ENCODE measurements at regions not wholly inside any gene's neighbourhood (a gene's known extent, or its start where the extent isn't known, plus 50 kb on each side); places are given as distances from the start of the nearest gene placed in this dataset.
A peak's percentile ranks its signal among the peaks of the same experiment; 100 is the strongest.

GRCh38 chr4:10173754-10174749, 57.5 kb upstream of the WDR1 start:
- Histone ChIP-seq H3F3A (replicated peaks; ENCODE audit: low read depth) (no peaks in the 10 kb centered on the region), H3K4me1 (ENCODE audit: insufficient read depth) (no peaks in the 10 kb centered on the region), H3K4me2 (no peak overlapping the region), H3K36me3 (ENCODE audit: insufficient read depth) (no peaks in the 10 kb centered on the region), H3K27me3 (ENCODE audit: insufficient read depth) (no peaks in the 10 kb centered on the region), H3K9me2 (ENCODE audit: insufficient read depth) (peaks cover 6% of the 10 kb centered on the region; the same call in 1 of the 2 replicates), H3K4me3 (no peak overlapping the region), H2AFZ (no peak overlapping the region), H3K79me2 (replicated peaks; ENCODE audit: insufficient read depth) (no peaks in the 10 kb centered on the region), H3K27ac (ENCODE audit: low read depth) (no peak overlapping the region), H4K20me1 (replicated peaks; ENCODE audit: insufficient read depth) (no peaks in the 10 kb centered on the region)
- H3K27me3 Mint-ChIP-seq (ENCODE audit: insufficient read depth, low read depth, poor library complexity), result peaks cover 3% of the 10 kb centered on the region
- DNase-seq (ENCODE audit: low spot score) (no peak), ATAC-seq (peak; percentile 28; the same call in 2 of the 3 replicates)
- no peaks in the 10 kb centered on the region for H3K36me3 Mint-ChIP-seq (ENCODE audit: low read depth)
- peaks cover 17% of the 10 kb centered on the region for H3K4me1 Mint-ChIP-seq
- TF ChIP-seq CREB1 (CRISPR knock-in tag; IDR thresholded peaks at IDR 0.05; ENCODE audit: low read depth) (no peak), NANOG (IDR thresholded peaks at IDR 0.05; ENCODE audit: borderline replicate concordance) (no peak), EZH2phosphoT487 (IDR thresholded peaks at IDR 0.05; ENCODE audit: unreplicated experiment) (no peak), JUNB (IDR thresholded peaks at IDR 0.05; ENCODE audit: unreplicated experiment) (no peak), STAT1 (IDR thresholded peaks at IDR 0.05; ENCODE audit: unreplicated experiment) (no peak), REST (IDR thresholded peaks at IDR 0.05; ENCODE audit: unreplicated experiment) (no peak), ETS1 (IDR thresholded peaks at IDR 0.05) (no peak), CTCF (conservative IDR thresholded peaks at IDR 0.05; ENCODE audit: low read depth in 2 of 2) (no peak), ZNF462 (CRISPR knock-in tag; IDR thresholded peaks at IDR 0.05) (no peak), POLR2AphosphoS5 (IDR thresholded peaks at IDR 0.05; ENCODE audit: low read depth) (no peak), ZNF331 (CRISPR knock-in tag; IDR thresholded peaks at IDR 0.05; ENCODE audit: low read depth) (no peak), ZNF114 (CRISPR knock-in tag; IDR thresholded peaks at IDR 0.05) (no peak)
- no peaks in the 10 kb centered on the region for H3K9me3 Mint-ChIP-seq
- H3K27ac Mint-ChIP-seq, result no peak overlapping the region
- no peak overlapping the region for H3K4me3 Mint-ChIP-seq

Data from GM23338 (cell line).